CD4-positive, alpha-beta T cell (primary cell): ENCODE measurements at regions not wholly inside any gene's neighbourhood (a gene's known extent, or its start where the extent isn't known, plus 50 kb on each side); places are given as distances from the start of the nearest gene placed in this dataset.

Experiments
- ATAC-seq: fragments of 200-7000 bp; cut with Tn5 transposase; one replicate; pipeline ENCODE4 v1.10.0; 2022; ENCODE audit warnings: mild to moderate bottlenecking; ENCODE audit not compliant: poor library complexity
- CTCF ChIA-PET: fragments of 350-600 bp; sonication (Branson Sonifier 250); formaldehyde crosslinking; loops from one replicate; lab custom pipeline; 2021; ENCODE audit warnings: antibody characterized with exemption, inconsistent platforms; lab: Charles Lee
- POLR2A ChIA-PET: fragments of 350-600 bp; sonication (Branson Sonifier 250); formaldehyde crosslinking; loops from one replicate; lab custom pipeline; 2021; ENCODE audit warnings: antibody characterized with exemption, inconsistent platforms; lab: Charles Lee
- DNase-seq, 14 experiments: peaks; one replicate each; pipeline ENCODE4 v3.0.0-alpha.2; 2013 to 2020; ENCODE audit warnings: mixed read lengths in 2 of 14
- H3K27ac ChIP-seq, 2 donors: one replicate each; pipeline versions ENCODE4 v1.5.1 to v1.7.0; 2013; ENCODE audit warnings: low read length in 2 of 2, low read depth in 1 of 2, mild to moderate bottlenecking in 1 of 2
- H3K27me3 ChIP-seq, 2 experiments: 1 replicate in 1 of 2; 2 replicates in 1 of 2; pipeline versions ENCODE4 v1.6.1 to v1.7.0; 2013; ENCODE audit warnings: low read length in 2 of 2, control low read depth in 1 of 2, mild to moderate bottlenecking in 1 of 2, moderate library complexity in 1 of 2; ENCODE audit not compliant: insufficient read depth in 2 of 2, control insufficient read depth in 1 of 2
- H3K36me3 ChIP-seq: one replicate; pipeline ENCODE4 v1.6.1; 2013; ENCODE audit warnings: low read length, control low read depth; ENCODE audit not compliant: insufficient read depth
- H3K4me1 ChIP-seq: one replicate; pipeline ENCODE4 v1.6.1; 2013; ENCODE audit warnings: low read length, control low read depth; ENCODE audit not compliant: insufficient read depth
- H3K4me3 ChIP-seq: one replicate; pipeline ENCODE4 v1.5.1; 2013; ENCODE audit warnings: mild to moderate bottlenecking, low read length, moderate library complexity
- H3K9me3 ChIP-seq, 2 experiments: 1 replicate in 1 of 2; 2 replicates in 1 of 2; pipeline versions ENCODE4 v1.6.1 to v1.7.0; 2013; ENCODE audit warnings: low read length in 2 of 2, mild to moderate bottlenecking in 2 of 2, control low read depth in 1 of 2, moderate library complexity in 1 of 2; ENCODE audit not compliant: control insufficient read depth in 1 of 2, insufficient read depth in 1 of 2
- H3K27ac Mint-ChIP-seq: one replicate; pipeline ENCODE4 v1.8.0; 2020; ENCODE audit warnings: mixed read lengths
- H3K27me3 Mint-ChIP-seq: one replicate; pipeline ENCODE4 v1.8.0; 2021; ENCODE audit warnings: mixed read lengths
- H3K36me3 Mint-ChIP-seq: one replicate; pipeline ENCODE4 v1.8.0; 2021; ENCODE audit warnings: low read depth, mixed read lengths
- H3K4me1 Mint-ChIP-seq: one replicate; pipeline ENCODE4 v1.8.0; 2021; ENCODE audit warnings: low read depth, mixed read lengths
- H3K4me3 Mint-ChIP-seq: one replicate; pipeline ENCODE4 v1.8.0; 2020; ENCODE audit warnings: mild to moderate bottlenecking, mixed read lengths
- H3K9me3 Mint-ChIP-seq: one replicate; pipeline ENCODE4 v1.8.0; 2020; ENCODE audit warnings: mixed read lengths
- CTCF ChIP-seq: fragments of 200-600 bp; IDR thresholded peaks from one replicate; pipeline ENCODE4 v1.8.0; 2022; ENCODE audit warnings: antibody characterized with exemption, mild to moderate bottlenecking
- intact Hi-C, 2 experiments: fragments of 100-400 bp; cut with DNase I in 1 of 2; cut with micrococcal nuclease in 1 of 2; formaldehyde crosslinking; loops; one replicate each; pipeline versions ENCODE4 v1.15.1 to v1.9.0; 2023 to 2025; cut with DNase I, micrococcal nuclease

- no peak overlapping the region for H3K27ac Mint-ChIP-seq
Measured at GRCh38 chr6:8574311-8574710, 139.0 kb upstream of the SLC35B3 start.

DNA sequence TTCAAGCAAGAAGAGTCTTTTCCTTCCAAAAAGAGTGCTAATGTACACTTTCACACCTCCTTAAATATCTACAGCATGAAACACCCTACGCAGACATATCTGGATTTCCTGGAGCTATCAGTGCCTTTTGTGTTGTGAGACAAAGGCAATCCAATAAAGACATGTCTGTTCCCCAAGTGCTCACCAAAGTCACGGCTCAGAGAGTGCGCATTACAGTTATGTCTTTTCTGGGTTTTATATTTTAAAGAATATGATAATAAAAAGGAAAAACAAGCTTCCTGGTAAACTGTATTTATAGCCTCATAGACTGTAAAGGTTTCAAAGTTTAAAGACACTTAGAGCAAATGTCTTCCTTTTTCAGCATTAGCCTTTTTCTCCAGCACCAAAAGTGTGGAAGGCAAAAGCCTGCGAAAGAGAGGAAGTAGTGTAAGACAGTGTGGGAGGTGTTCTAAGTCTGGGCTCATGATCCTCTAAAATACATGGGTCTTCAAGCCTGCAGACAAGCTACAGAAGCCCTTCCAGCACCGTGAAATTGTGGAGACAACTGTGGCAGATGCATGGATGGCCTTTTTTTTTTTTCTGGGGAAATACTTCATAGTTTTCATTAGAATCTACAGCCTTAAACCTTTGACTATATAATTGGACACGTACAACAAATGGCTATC is 135.0 kb upstream of the SLC35B3 start:
- ATAC-seq (no peak), DNase-seq (no peak)
- CTCF ChIA-PET: no interaction called here
- Histone ChIP-seq H3K27me3 (no peaks in the 10 kb centered on the region), H3K36me3 (no peaks in the 10 kb centered on the region), H3K4me3 (no peak overlapping the region), H3K27ac (no peak overlapping the region), H3K9me3 (peaks cover 0 to 5% of the 10 kb centered on the region in 2 experiments), H3K4me1 (no peaks in the 10 kb centered on the region)
- POLR2A ChIA-PET: no interaction called here
- no peak overlapping the region for H3K4me3 Mint-ChIP-seq
- TF ChIP-seq CTCF: no peak
- intact Hi-C loops: no loop called here
- no peaks in the 10 kb centered on the region for H3K4me1 Mint-ChIP-seq
- H3K27ac Mint-ChIP-seq: no peak overlapping the region
- no peaks in the 10 kb centered on the region for H3K27me3 Mint-ChIP-seq
- H3K9me3 Mint-ChIP-seq: peaks cover under 1% of the 10 kb centered on the region
- no peaks in the 10 kb centered on the region for H3K36me3 Mint-ChIP-seq

More at GRCh38 chr6:8574311-8574710, 139.0 kb upstream of the SLC35B3 start:
- no peak for ATAC-seq
- Mint-ChIP-seq H3K9me3 (no peaks in the 10 kb centered on the region), H3K27me3 (no peaks in the 10 kb centered on the region), H3K4me3 (no peak overlapping the region), H3K36me3 (no peaks in the 10 kb centered on the region), H3K4me1 (no peaks in the 10 kb centered on the region)
- H3K4me3 ChIP-seq: no peak overlapping the region
- no peak for TF ChIP-seq CTCF
- H3K27ac ChIP-seq: no peak overlapping the region
- POLR2A ChIA-PET: no interaction called here
- H3K27me3 ChIP-seq: no peaks in the 10 kb centered on the region
- CTCF ChIA-PET: no interaction called here
- H3K36me3 ChIP-seq: no peaks in the 10 kb centered on the region
- no peaks in the 10 kb centered on the region for H3K4me1 ChIP-seq
- intact Hi-C loops: no loop called here
- no peaks in the 10 kb centered on the region for H3K9me3 ChIP-seq
- no peak for DNase-seq

DNA sequence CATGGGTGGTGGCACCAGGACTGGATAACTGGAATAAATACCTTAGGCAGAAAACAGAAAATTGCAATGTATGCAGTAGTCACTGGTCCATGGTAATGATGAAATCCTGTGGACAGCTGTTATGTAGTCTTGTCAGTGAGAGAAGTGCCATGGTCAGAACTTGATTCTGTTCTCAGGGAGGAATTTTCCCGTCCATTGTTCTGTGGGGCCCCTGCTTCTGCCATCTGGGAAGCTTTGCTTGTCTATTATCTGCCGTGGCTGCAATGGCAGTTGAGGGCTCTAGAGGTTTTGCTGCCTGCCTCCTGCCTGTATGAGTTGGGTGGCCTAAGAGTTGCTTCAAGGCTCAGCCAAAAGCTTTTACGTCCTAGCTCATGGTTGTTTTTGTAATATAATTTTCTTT is 126.8 kb upstream of the SLC35B3 start:
- H3K4me3 Mint-ChIP-seq: no peak overlapping the region
- ChIA-PET POLR2A (no interaction called here), CTCF (no interaction called here)
- no peaks in the 10 kb centered on the region for H3K9me3 ChIP-seq
- intact Hi-C loops: no loop called here
- no peak overlapping the region for H3K27ac Mint-ChIP-seq
- no peak overlapping the region for H3K27ac ChIP-seq
- H3K4me1 ChIP-seq: no peaks in the 10 kb centered on the region
- no peaks in the 10 kb centered on the region for H3K36me3 ChIP-seq
- no peaks in the 10 kb centered on the region for H3K36me3 Mint-ChIP-seq
- no peak for TF ChIP-seq CTCF
- ATAC-seq (no peak), DNase-seq (no peak)
- no peaks in the 10 kb centered on the region for H3K4me1 Mint-ChIP-seq
- H3K9me3 Mint-ChIP-seq: peaks cover 2% of the 10 kb centered on the region
- H3K27me3 ChIP-seq: no peaks in the 10 kb centered on the region
- no peak overlapping the region for H3K4me3 ChIP-seq
- H3K27me3 Mint-ChIP-seq: no peaks in the 10 kb centered on the region
